ENCODE measurements at regions not wholly inside any gene's neighbourhood (a gene's known extent, or its start where the extent isn't known, plus 50 kb on each side); places are given as distances from the start of the nearest gene placed in this dataset.

DNA sequence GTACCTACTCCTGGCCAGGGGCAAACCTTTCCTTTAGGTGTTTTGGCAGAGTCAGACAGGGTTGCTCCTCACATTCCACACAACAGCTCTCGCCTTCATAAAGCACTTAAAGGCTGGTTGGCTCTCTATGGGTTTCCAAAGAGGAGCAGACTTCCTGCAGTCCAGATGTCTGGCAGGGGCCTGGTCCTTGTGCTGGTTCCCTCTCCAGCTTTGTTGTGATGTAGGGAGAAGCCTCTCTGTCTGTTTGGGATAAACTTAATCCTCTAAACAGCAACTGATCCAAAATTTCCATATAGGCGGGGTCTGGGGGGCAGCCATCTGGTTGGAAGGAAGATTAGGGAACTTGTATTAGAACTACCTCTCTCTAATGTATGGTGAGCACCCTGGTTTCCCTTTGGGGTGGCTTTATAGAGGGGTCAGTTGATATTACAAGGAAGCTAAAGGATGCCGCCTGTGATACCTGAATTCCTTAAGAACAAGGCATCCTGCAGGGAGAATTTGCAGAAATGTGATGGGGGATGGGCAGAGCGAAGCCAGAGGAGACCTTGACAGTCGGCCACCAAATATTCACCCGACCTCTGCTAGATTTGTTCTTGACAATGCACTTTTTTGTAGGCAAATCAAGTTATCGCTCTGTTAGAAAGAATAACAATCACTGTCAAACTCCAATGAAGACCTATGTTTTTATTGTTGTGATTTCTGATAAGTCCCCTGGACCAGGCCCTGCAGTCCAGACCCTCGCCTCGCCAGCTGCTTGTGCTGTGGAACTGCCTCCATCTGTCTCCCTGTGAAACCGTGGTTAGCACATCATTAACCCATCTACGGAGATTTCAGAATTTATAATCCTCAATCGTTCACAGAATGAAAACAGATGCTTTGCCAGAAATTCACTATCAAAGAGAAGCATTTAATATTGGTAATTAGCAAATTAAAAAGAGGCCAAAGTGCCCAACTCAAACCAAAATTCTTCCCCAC, 94.0 kb upstream of the RALGAPA2 start:
- Histone ChIP-seq H3K9me3 (ENCODE audit: control insufficient read depth, insufficient read depth, low read depth, low read length) (no peaks in the 10 kb centered on the region), H3K4me1 (ENCODE audit: control insufficient read depth, insufficient read depth, low read length) (no peaks in the 10 kb centered on the region), H3K27ac (ENCODE audit: low read length) (no peak overlapping the region), H3K36me3 (ENCODE audit: control insufficient read depth, insufficient read depth, low read length) (no peaks in the 10 kb centered on the region), H3K27me3 (ENCODE audit: control insufficient read depth, insufficient read depth, low read length) (peaks cover 4% of the 10 kb centered on the region), H3K4me3 (ENCODE audit: low read depth in 2 of 2, low read length in 2 of 2) (no peak overlapping the region)
- ChIA-PET POLR2A (no interaction called here), CTCF (no interaction called here)
- no TSS peak for BruUV-seq (replicated peaks)
- in situ Hi-C loops (cut with HindIII; ENCODE audit: low pct_unique_long_range_greater_than_20kb, low sequenced_read_pairs), result no loop called here
- TF ChIP-seq SIN3A (IDR thresholded peaks at IDR 0.05; ENCODE audit: borderline replicate concordance, insufficient read depth, low read depth, low read length), result no peak
- no peak for TF ChIP-seq CTCF (IDR thresholded peaks at IDR 0.05)
- TF ChIP-seq, protein P1, sequence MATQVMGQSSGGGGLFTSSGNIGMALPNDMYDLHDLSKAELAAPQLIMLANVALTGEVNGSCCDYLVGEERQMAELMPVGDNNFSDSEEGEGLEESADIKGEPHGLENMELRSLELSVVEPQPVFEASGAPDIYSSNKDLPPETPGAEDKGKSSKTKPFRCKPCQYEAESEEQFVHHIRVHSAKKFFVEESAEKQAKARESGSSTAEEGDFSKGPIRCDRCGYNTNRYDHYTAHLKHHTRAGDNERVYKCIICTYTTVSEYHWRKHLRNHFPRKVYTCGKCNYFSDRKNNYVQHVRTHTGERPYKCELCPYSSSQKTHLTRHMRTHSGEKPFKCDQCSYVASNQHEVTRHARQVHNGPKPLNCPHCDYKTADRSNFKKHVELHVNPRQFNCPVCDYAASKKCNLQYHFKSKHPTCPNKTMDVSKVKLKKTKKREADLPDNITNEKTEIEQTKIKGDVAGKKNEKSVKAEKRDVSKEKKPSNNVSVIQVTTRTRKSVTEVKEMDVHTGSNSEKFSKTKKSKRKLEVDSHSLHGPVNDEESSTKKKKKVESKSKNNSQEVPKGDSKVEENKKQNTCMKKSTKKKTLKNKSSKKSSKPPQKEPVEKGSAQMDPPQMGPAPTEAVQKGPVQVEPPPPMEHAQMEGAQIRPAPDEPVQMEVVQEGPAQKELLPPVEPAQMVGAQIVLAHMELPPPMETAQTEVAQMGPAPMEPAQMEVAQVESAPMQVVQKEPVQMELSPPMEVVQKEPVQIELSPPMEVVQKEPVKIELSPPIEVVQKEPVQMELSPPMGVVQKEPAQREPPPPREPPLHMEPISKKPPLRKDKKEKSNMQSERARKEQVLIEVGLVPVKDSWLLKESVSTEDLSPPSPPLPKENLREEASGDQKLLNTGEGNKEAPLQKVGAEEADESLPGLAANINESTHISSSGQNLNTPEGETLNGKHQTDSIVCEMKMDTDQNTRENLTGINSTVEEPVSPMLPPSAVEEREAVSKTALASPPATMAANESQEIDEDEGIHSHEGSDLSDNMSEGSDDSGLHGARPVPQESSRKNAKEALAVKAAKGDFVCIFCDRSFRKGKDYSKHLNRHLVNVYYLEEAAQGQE (IDR thresholded peaks at IDR 0.05; ENCODE audit: insufficient read depth in 1 of 2, low read depth in 2 of 2, low read length in 1 of 2), result no peak
- TF ChIP-seq TCF7L2 (IDR thresholded peaks at IDR 0.05; ENCODE audit: low read depth, low read length), result no peak
- TF ChIP-seq POLR2AphosphoS5 (IDR thresholded peaks at IDR 0.05; ENCODE audit: low read depth, low read length), result no peak
- no peak for DNase-seq (ENCODE audit: low read depth, low spot score)
- intact Hi-C loops (cut with micrococcal nuclease; ENCODE audit: unreplicated experiment), result no loop called here
- no peak for ATAC-seq

GRCh38 chr20:20803011-20803410, 90.6 kb upstream of the RALGAPA2 start:
- TF ChIP-seq TCF7L2 (IDR thresholded peaks at IDR 0.05; ENCODE audit: low read depth, low read length) (no peak), POLR2AphosphoS5 (IDR thresholded peaks at IDR 0.05; ENCODE audit: low read depth, low read length) (no peak), SIN3A (IDR thresholded peaks at IDR 0.05; ENCODE audit: borderline replicate concordance, insufficient read depth, low read depth, low read length) (no peak), CTCF (IDR thresholded peaks at IDR 0.05) (no peak)
- TF ChIP-seq, protein P1 (IDR thresholded peaks at IDR 0.05; ENCODE audit: insufficient read depth in 1 of 2, low read depth in 2 of 2, low read length in 1 of 2), result no peak
- BruUV-seq (replicated peaks), result no TSS peak
- ATAC-seq, result no peak
- ChIA-PET POLR2A (no interaction called here), CTCF (no interaction called here)
- H3K27ac ChIP-seq (ENCODE audit: low read length), result no peak overlapping the region
- in situ Hi-C loops (cut with HindIII; ENCODE audit: low pct_unique_long_range_greater_than_20kb, low sequenced_read_pairs), result no loop called here
- no peak overlapping the region for H3K4me3 ChIP-seq (ENCODE audit: low read depth in 2 of 2, low read length in 2 of 2)
- intact Hi-C loops (cut with micrococcal nuclease; ENCODE audit: unreplicated experiment), result no loop called here
- H3K4me1 ChIP-seq (ENCODE audit: control insufficient read depth, insufficient read depth, low read length), result no peaks in the 10 kb centered on the region
- no peaks in the 10 kb centered on the region for H3K9me3 ChIP-seq (ENCODE audit: control insufficient read depth, insufficient read depth, low read depth, low read length)
- H3K27me3 ChIP-seq (ENCODE audit: control insufficient read depth, insufficient read depth, low read length), result peaks cover 4% of the 10 kb centered on the region
- no peak for DNase-seq (ENCODE audit: low read depth, low spot score)
- no peaks in the 10 kb centered on the region for H3K36me3 ChIP-seq (ENCODE audit: control insufficient read depth, insufficient read depth, low read length)
